Astrocyte (in vitro differentiated cells and primary cell): ENCODE measurements at regions not wholly inside any gene's neighbourhood (a gene's known extent, or its start where the extent isn't known, plus 50 kb on each side); places are given as distances from the start of the nearest gene placed in this dataset.
A peak's percentile ranks its signal among the peaks of the same experiment; 100 is the strongest.
"Not testable (repeated sequence)": the region's sequence is repeated elsewhere in the genome, so short reads cannot be mapped to it uniquely, and the experiment has no call there.

Experiments
- DNase-seq: peaks from one replicate; pipeline ENCODE4 v3.0.0-alpha.2; 2010; ENCODE audit warnings: low read depth
- FAIRE-seq: peaks from 2 replicates; lab custom pipeline; 2011; peaks lifted over from hg19 to GRCh38; lab: Jason Lieb, UNC
- H2AFZ ChIP-seq: 2 replicates; pipeline ENCODE4 v1.6.0; 2012; ENCODE audit warnings: low read depth, low read length, inconsistent platforms
- H3K27ac ChIP-seq: 2 replicates; pipeline ENCODE4 v1.5.1; 2011; ENCODE audit warnings: low read depth, low read length, inconsistent platforms
- H3K27me3 ChIP-seq: 2 replicates; pipeline ENCODE4 v1.6.0; 2011; ENCODE audit warnings: low read length, inconsistent platforms; ENCODE audit not compliant: insufficient read depth
- H3K36me3 ChIP-seq: 2 replicates; pipeline ENCODE4 v1.5.1; 2011; ENCODE audit warnings: low read length, inconsistent platforms; ENCODE audit not compliant: insufficient read depth
- H3K4me1 ChIP-seq: 2 replicates; pipeline ENCODE4 v1.5.1; 2011; ENCODE audit warnings: low read length, inconsistent platforms; ENCODE audit not compliant: insufficient read depth
- H3K4me2 ChIP-seq: 2 replicates; pipeline ENCODE4 v1.6.0; 2012; ENCODE audit warnings: low read length, inconsistent platforms
- H3K4me3 ChIP-seq: 2 replicates; pipeline ENCODE4 v1.5.1; 2011; ENCODE audit warnings: low read depth, mild to moderate bottlenecking, low read length, inconsistent platforms; ENCODE audit not compliant: insufficient read depth
- H3K79me2 ChIP-seq: 2 replicates; pipeline ENCODE4 v1.6.0; 2012; ENCODE audit warnings: mild to moderate bottlenecking, low read length, inconsistent platforms; ENCODE audit not compliant: insufficient read depth
- H3K9ac ChIP-seq: 2 replicates; pipeline ENCODE4 v1.6.0; 2012; ENCODE audit warnings: mild to moderate bottlenecking, low read length, inconsistent platforms
- H3K9me3 ChIP-seq: 2 replicates; pipeline ENCODE4 v1.5.1; 2012; ENCODE audit warnings: low read depth, mild to moderate bottlenecking, low read length, inconsistent platforms; ENCODE audit not compliant: insufficient read depth
- H4K20me1 ChIP-seq: 2 replicates; pipeline ENCODE4 v1.6.0; 2012; ENCODE audit warnings: low read length, inconsistent platforms; ENCODE audit not compliant: insufficient read depth
- H3K27ac Mint-ChIP-seq: one replicate; pipeline ENCODE4 v1.8.0; 2021; ENCODE audit warnings: mild to moderate bottlenecking, mixed read lengths; ENCODE audit not compliant: unreplicated experiment
- H3K27me3 Mint-ChIP-seq: one replicate; pipeline ENCODE4 v1.8.0; 2021; ENCODE audit warnings: low read depth, mixed read lengths; ENCODE audit not compliant: unreplicated experiment
- H3K36me3 Mint-ChIP-seq: one replicate; pipeline ENCODE4 v1.8.0; 2021; ENCODE audit warnings: low read depth, mixed read lengths; ENCODE audit not compliant: unreplicated experiment
- H3K4me1 Mint-ChIP-seq: one replicate; pipeline ENCODE4 v1.8.0; 2021; ENCODE audit warnings: low read depth, mixed read lengths; ENCODE audit not compliant: unreplicated experiment
- H3K4me3 Mint-ChIP-seq: one replicate; pipeline ENCODE4 v1.8.0; 2021; ENCODE audit warnings: mild to moderate bottlenecking, moderate library complexity, mixed read lengths; ENCODE audit not compliant: unreplicated experiment
- H3K9me3 Mint-ChIP-seq: one replicate; pipeline ENCODE4 v1.8.0; 2021; ENCODE audit warnings: mild to moderate bottlenecking, mixed read lengths; ENCODE audit not compliant: unreplicated experiment

GRCh38 chr9:40097992-40098391, 742.5 kb downstream of the SPATA31A1 start:
- not testable (repeated sequence) for H3K4me1 Mint-ChIP-seq, H3K27me3 Mint-ChIP-seq, H3K4me3 ChIP-seq, H3K4me1 ChIP-seq, H3K36me3 Mint-ChIP-seq, H3K27ac ChIP-seq, H3K36me3 ChIP-seq, H3K9me3 Mint-ChIP-seq, H3K4me2 ChIP-seq, H3K27me3 ChIP-seq, H3K9ac ChIP-seq, FAIRE-seq, H3K9me3 ChIP-seq, H2AFZ ChIP-seq, H3K79me2 ChIP-seq, H3K4me3 Mint-ChIP-seq, H4K20me1 ChIP-seq, H3K27ac Mint-ChIP-seq
- DNase-seq = peak; percentile 79

DNA sequence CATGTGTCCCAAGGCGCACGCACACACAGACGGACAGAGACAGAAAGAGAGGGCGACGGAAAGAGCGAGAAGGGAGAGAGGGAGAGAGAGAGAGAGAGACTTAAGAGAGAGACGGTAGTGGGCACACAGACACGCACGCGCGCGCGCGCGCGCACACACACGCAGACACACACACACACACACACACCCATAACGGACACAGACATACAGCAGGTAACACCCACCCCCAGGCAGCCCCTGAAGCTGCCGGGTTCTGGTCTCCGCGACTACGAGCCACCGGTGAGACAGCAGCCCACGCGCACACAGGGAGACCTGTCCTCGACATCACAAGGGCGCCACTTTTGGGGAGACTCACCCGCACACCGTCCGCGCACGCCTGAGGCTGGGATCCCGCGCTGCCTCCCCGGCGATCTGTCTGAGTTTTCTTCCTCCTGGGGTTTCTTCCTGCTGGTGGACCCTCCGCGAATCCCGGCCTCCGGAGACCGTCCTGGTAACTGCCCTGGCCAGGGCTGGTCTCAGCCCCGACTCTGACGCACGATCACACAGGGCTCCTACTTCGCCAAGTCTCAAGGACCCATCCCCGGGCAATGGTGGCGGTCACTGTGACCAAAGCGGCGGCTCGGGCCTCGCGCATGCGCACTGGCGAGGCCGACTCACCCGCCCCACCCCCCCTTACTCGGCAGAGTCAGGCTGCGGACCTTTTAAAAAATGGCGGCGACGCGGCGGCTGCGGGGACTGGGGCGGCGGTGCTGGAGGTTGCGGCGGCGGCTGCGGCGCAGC, 750.7 kb downstream of the SPATA31A1 start:
- not testable (repeated sequence) for H2AFZ ChIP-seq, H3K27me3 ChIP-seq, H3K4me3 ChIP-seq, H3K9me3 Mint-ChIP-seq, H3K9ac ChIP-seq, H3K27ac ChIP-seq, H3K36me3 ChIP-seq, H3K4me1 Mint-ChIP-seq, H3K4me1 ChIP-seq, H3K27me3 Mint-ChIP-seq, H3K27ac Mint-ChIP-seq, H3K9me3 ChIP-seq, H4K20me1 ChIP-seq, H3K4me2 ChIP-seq, H3K36me3 Mint-ChIP-seq, FAIRE-seq, H3K79me2 ChIP-seq
- peak; percentile 64 for DNase-seq
- H3K4me3 Mint-ChIP-seq = peak overlapping the region; percentile 78

- not testable (repeated sequence) for H3K9me3 Mint-ChIP-seq, H3K36me3 ChIP-seq, H3K9me3 ChIP-seq, H2AFZ ChIP-seq, H3K79me2 ChIP-seq, FAIRE-seq, H3K4me3 Mint-ChIP-seq, H3K4me1 Mint-ChIP-seq, H4K20me1 ChIP-seq, H3K4me1 ChIP-seq, DNase-seq, H3K4me2 ChIP-seq, H3K9ac ChIP-seq, H3K27ac ChIP-seq, H3K4me3 ChIP-seq, H3K27ac Mint-ChIP-seq, H3K27me3 Mint-ChIP-seq, H3K27me3 ChIP-seq, H3K36me3 Mint-ChIP-seq
Measured at GRCh38 chr9:40106783-40107248, 751.3 kb downstream of the SPATA31A1 start.

DNA sequence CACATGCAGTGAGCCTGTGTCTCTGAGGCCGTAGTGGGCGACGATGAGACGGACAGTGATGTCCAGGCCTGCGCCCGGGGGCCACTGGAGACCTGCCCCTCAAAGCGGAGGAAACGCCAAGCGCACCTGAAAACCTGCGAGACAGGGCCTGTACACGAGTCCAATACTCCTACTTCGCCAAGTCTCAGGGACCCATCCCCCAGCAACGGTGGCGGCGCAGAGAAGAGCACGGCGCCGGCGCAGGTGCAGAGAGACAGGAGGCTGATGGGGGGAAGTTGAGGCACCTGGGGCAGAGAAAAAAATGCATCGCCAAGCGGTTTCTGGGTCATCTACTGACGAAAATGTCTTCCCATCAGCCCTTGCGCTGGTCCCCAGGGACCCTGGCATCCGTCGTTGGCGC, 751.8 kb downstream of the SPATA31A1 start:
- not testable (repeated sequence) for H3K4me3 Mint-ChIP-seq, H3K27me3 ChIP-seq, H2AFZ ChIP-seq, H3K9me3 ChIP-seq, H3K9ac ChIP-seq, H3K4me2 ChIP-seq, H3K79me2 ChIP-seq, H3K36me3 ChIP-seq, FAIRE-seq, H3K36me3 Mint-ChIP-seq, H4K20me1 ChIP-seq, H3K4me1 ChIP-seq, H3K4me3 ChIP-seq, H3K27ac ChIP-seq, H3K9me3 Mint-ChIP-seq, H3K27me3 Mint-ChIP-seq, H3K27ac Mint-ChIP-seq, H3K4me1 Mint-ChIP-seq, DNase-seq

- not testable (repeated sequence) for H3K79me2 ChIP-seq, FAIRE-seq, H3K4me3 ChIP-seq, H3K27ac ChIP-seq, H3K27me3 ChIP-seq, H3K4me2 ChIP-seq, H3K4me3 Mint-ChIP-seq, H4K20me1 ChIP-seq, H3K9ac ChIP-seq, H3K9me3 Mint-ChIP-seq, H3K4me1 Mint-ChIP-seq, DNase-seq, H2AFZ ChIP-seq, H3K27ac Mint-ChIP-seq, H3K36me3 ChIP-seq, H3K4me1 ChIP-seq, H3K9me3 ChIP-seq, H3K36me3 Mint-ChIP-seq, H3K27me3 Mint-ChIP-seq
Measured at GRCh38 chr9:40108465-40108864, 753.0 kb downstream of the SPATA31A1 start.

DNA sequence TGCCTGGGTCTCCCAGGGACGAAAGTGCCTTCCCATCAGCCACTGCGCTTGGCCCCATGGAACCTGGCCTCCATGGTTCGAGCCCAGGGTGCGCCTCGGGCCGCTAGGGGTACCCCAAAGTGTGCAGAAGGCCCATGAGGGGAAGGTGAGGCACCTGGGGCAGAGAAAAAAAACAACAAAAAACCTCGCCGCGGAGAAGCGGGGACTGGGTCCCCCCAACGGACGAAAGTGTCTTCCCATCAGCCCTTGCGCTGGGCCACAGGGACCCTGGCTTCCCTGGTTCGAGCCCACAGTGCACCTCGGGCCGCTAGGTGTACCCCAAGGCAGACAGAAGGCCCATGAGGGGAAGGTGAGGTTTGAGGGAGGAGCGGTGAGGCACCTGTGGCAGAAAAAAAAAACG, 755.3 kb downstream of the SPATA31A1 start:
- H3K36me3 Mint-ChIP-seq, H3K4me3 Mint-ChIP-seq, H2AFZ ChIP-seq, H3K27ac Mint-ChIP-seq, FAIRE-seq, H3K79me2 ChIP-seq, H3K4me1 Mint-ChIP-seq, DNase-seq, H3K36me3 ChIP-seq, H3K4me3 ChIP-seq, H3K9ac ChIP-seq, H3K27me3 ChIP-seq, H3K9me3 ChIP-seq, H3K4me1 ChIP-seq, H3K27me3 Mint-ChIP-seq, H3K4me2 ChIP-seq, H3K27ac ChIP-seq, H3K9me3 Mint-ChIP-seq, H4K20me1 ChIP-seq: not testable (repeated sequence)
